ENCODE measurements at regions not wholly inside any gene's neighbourhood (a gene's known extent, or its start where the extent isn't known, plus 50 kb on each side); places are given as distances from the start of the nearest gene placed in this dataset.

DNA sequence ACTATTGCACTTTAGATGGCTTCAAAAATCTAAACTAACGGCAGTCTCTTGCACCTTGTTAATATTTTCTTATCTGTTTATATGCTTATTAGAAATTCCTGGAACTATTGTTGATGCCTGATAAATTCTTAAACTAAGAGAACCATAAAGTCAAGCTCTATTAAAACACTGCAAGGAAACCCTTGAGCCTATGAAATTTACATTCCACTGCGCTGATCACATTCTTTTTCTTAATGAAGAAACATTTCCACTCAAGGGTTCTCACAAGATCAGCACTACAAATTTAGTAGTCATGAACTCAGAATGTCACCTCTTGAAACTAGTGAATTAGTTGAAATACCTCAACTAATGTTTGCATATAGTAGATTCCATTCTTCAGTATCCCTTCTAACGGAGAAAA is 331.8 kb upstream of the SLC8A1 start:
- H3K27ac ChIP-seq, result no peak overlapping the region
- no peaks in the 10 kb centered on the region for H3K27me3 ChIP-seq
- 84 to 88% methylated on average over 3 of the region's 3 CpGs for WGBS, 2 donors
- no peaks in the 10 kb centered on the region for H3K9me3 ChIP-seq
- intact Hi-C loops (cut with DNase I), result no loop called here
- no peak for DNase-seq
- no peaks in the 10 kb centered on the region for H3K4me1 ChIP-seq
- H3K4me3 ChIP-seq, result no peak overlapping the region
- no peak for TF ChIP-seq POLR2A (IDR thresholded peaks at IDR 0.05)
- TF ChIP-seq, protein P1, sequence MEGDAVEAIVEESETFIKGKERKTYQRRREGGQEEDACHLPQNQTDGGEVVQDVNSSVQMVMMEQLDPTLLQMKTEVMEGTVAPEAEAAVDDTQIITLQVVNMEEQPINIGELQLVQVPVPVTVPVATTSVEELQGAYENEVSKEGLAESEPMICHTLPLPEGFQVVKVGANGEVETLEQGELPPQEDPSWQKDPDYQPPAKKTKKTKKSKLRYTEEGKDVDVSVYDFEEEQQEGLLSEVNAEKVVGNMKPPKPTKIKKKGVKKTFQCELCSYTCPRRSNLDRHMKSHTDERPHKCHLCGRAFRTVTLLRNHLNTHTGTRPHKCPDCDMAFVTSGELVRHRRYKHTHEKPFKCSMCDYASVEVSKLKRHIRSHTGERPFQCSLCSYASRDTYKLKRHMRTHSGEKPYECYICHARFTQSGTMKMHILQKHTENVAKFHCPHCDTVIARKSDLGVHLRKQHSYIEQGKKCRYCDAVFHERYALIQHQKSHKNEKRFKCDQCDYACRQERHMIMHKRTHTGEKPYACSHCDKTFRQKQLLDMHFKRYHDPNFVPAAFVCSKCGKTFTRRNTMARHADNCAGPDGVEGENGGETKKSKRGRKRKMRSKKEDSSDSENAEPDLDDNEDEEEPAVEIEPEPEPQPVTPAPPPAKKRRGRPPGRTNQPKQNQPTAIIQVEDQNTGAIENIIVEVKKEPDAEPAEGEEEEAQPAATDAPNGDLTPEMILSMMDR (IDR thresholded peaks at IDR 0.05), result no peak
- no peaks in the 10 kb centered on the region for H3K36me3 ChIP-seq

DNA sequence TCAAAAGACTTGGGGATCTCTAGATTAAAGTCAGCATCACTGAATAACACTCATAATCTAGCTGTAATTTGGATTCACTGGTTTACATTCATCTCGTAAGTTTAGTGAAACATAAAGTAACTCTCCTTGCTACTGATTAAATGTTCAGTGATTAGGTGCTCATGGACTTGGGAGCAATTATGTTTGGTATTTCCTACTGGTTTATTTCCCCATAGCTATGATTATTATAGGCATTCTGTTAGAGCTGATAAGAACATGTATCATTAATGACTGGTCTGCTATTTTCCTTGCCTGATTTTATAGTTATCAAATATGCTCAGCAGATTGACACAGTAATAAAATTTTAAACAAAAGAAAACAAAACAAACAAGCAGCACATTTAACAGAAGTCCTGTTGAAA is 334.7 kb upstream of the SLC8A1 start:
- TF ChIP-seq, protein P1 (IDR thresholded peaks at IDR 0.05), result no peak
- TF ChIP-seq POLR2A (IDR thresholded peaks at IDR 0.05), result no peak
- Histone ChIP-seq H3K4me3 (no peak overlapping the region), H3K4me1 (no peaks in the 10 kb centered on the region), H3K9me3 (no peaks in the 10 kb centered on the region), H3K36me3 (no peaks in the 10 kb centered on the region), H3K27me3 (no peaks in the 10 kb centered on the region), H3K27ac (no peak overlapping the region)
- intact Hi-C loops (cut with DNase I), result no loop called here
- WGBS, 2 donors, result 78 to 88% methylated on average over 1 of the region's 1 CpG
- no peak for DNase-seq

DNA sequence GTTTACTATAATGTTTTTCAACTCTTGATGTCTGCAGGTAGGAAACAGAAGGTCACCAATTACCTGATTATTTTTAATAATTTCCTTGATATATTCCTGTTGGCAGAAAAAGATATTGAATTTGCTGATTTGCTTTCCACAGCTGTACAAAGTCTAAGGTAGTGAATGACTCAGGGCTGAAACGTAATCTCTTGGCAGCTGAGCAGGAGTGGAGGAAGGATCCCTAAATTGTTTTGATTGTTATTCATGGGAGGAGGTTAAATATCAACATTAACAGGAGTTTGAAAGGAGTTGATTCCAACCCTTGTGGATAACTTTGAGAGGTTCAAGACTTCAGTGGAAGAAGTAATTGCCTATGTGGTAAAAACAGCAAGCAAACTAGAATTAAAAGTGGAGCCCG is 345.2 kb upstream of the SLC8A1 start:
- Histone ChIP-seq H3K27ac (no peak overlapping the region), H3K36me3 (no peaks in the 10 kb centered on the region), H3K27me3 (no peaks in the 10 kb centered on the region), H3K4me3 (no peak overlapping the region), H3K4me1 (no peaks in the 10 kb centered on the region), H3K9me3 (no peaks in the 10 kb centered on the region)
- WGBS, 2 donors, result 60 to 63% methylated on average over 2 of the region's 2 CpGs
- no peak for DNase-seq
- TF ChIP-seq POLR2A (IDR thresholded peaks at IDR 0.05), result no peak
- TF ChIP-seq, protein P1 (IDR thresholded peaks at IDR 0.05), result no peak
- intact Hi-C loops (cut with DNase I), result no loop called here

DNA sequence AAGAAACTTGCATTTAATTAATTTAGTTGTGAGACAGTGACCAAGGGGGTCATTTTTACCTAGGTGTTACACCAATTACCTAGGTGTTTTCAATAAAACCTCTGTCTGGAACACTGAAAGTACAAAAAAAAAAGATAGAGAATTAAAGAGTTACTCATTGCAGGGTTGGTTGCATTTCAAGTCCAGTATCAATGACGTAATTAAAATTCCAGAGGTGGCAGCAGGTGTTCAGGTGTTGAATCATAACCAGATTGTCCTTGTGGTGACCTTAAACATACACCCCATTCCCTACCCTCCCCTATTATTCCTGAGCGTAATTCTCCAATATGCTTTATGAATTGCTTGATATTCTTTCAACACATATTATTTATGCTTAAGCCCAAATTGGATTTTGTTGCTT is 352.0 kb upstream of the SLC8A1 start:
- Histone ChIP-seq H3K9me3 (no peaks in the 10 kb centered on the region), H3K4me1 (no peaks in the 10 kb centered on the region), H3K27ac (no peak overlapping the region), H3K4me3 (no peak overlapping the region), H3K36me3 (no peaks in the 10 kb centered on the region), H3K27me3 (no peaks in the 10 kb centered on the region)
- no peak for DNase-seq
- intact Hi-C loops (cut with DNase I), result no loop called here
- 45 to 69% methylated on average over 2 of the region's 2 CpGs for WGBS, 2 donors
- TF ChIP-seq POLR2A (IDR thresholded peaks at IDR 0.05), result no peak
- TF ChIP-seq, protein P1 (IDR thresholded peaks at IDR 0.05), result no peak

DNA sequence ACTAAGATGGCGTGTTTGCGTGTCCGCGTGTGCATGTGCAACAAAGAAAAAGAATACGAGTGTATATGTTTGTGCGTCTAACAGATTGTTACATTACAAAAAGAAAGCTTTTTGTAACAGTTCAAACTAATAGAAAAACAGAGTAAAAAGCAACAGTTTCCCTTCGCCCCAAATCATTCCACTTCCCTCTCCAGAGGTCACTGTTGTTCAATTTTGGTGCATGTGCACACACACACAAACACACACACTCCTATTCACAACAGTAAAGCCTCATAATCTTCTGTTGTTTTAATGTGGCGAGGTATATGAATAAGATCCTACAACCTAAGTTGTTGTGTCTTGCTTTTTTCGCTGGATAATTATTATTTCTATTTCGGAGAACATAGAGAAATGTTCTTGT is 357.3 kb upstream of the SLC8A1 start:
- TF ChIP-seq, protein P1 (IDR thresholded peaks at IDR 0.05), result no peak
- no peak for TF ChIP-seq POLR2A (IDR thresholded peaks at IDR 0.05)
- no peaks in the 10 kb centered on the region for H3K9me3 ChIP-seq
- 79 to 84% methylated on average over 10 of the region's 10 CpGs for WGBS, 2 donors

More for the DNA sequence above, 357.3 kb upstream of the SLC8A1 start:
- H3K4me3 ChIP-seq, result no peak overlapping the region
- no peaks in the 10 kb centered on the region for H3K4me1 ChIP-seq
- no peaks in the 10 kb centered on the region for H3K36me3 ChIP-seq
- no peak for DNase-seq
- no peaks in the 10 kb centered on the region for H3K27me3 ChIP-seq
- no peak overlapping the region for H3K27ac ChIP-seq
- intact Hi-C loops (cut with DNase I), result no loop called here

Data from esophagus squamous epithelium (tissue), 5 donors.